GM23338 (cell line): ENCODE measurements at regions not wholly inside any gene's neighbourhood (a gene's known extent, or its start where the extent isn't known, plus 50 kb on each side); places are given as distances from the start of the nearest gene placed in this dataset.

Source experiments
- EZH2phosphoT487 ChIP-seq: fragments of 200-600 bp; sonication (generic); IDR thresholded peaks from one replicate; pipeline ENCODE4 v1.8.1; 2018; ENCODE audit warnings: antibody characterized with exemption; ENCODE audit not compliant: unreplicated experiment
- POLR2AphosphoS5 ChIP-seq: IDR thresholded peaks from 2 replicates; pipeline ENCODE4 v1.6.1; 2016; ENCODE audit warnings: antibody characterized with exemption, low read depth
- ZNF331 ChIP-seq: fragments of 250-450 bp; sonication (Bioruptor Pico); IDR thresholded peaks from 2 replicates; pipeline ENCODE4 v1.5.0; 2020; ENCODE audit warnings: low read depth, mild to moderate bottlenecking, moderate library complexity
- TF ChIP-seq, protein P1 (sequence below), 2 experiments: fragments of 200-600 bp in 1 of 2; sonication (generic) in 1 of 2; conservative IDR thresholded peaks; 2 replicates each; pipeline versions ENCODE4 v1.5.1 to v1.6.1; 2016 to 2017; ENCODE audit warnings: antibody characterized with exemption in 2 of 2, low read depth in 2 of 2, mild to moderate bottlenecking in 2 of 2, moderate library complexity in 1 of 2
- TF ChIP-seq, protein P2 (sequence below): IDR thresholded peaks from 2 replicates; pipeline ENCODE4 v1.6.1; 2016; ENCODE audit warnings: antibody characterized with exemption

DNA sequence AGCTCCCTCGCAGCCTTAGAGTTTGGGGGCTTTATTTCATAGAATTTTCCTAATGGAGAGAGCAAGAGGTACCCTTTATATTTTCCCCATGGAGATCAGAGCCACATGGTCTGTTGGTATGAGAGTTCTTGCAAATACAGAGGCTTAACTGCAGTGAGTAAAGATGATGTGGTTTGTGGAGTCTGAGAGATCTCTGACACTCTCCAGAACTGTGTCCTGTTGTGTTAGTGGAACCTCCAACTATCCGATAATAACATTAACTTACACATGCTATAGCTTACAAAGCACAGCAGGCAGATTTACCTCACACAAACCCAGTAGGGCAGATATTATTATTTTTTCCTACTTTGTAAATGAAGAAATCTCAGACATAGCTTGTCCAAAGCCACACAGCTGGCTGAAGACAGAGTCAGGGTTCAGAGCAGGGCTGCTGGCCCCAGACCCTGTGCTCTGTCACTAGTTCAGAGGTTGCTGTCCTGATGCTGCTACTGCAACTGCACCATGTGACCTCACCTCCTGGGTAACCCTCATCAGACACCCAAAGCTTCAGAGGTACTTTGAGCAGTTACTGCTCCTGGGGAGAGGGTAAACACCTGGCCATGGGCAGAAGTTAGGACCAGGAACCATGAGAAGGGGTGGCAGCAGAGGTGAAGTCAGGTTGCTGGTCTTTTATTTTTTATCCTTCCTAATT, 384.8 kb upstream of the PROX1 start:
- TF ChIP-seq ZNF331 = no peak
- no peak for TF ChIP-seq POLR2AphosphoS5
- TF ChIP-seq, protein P1, sequence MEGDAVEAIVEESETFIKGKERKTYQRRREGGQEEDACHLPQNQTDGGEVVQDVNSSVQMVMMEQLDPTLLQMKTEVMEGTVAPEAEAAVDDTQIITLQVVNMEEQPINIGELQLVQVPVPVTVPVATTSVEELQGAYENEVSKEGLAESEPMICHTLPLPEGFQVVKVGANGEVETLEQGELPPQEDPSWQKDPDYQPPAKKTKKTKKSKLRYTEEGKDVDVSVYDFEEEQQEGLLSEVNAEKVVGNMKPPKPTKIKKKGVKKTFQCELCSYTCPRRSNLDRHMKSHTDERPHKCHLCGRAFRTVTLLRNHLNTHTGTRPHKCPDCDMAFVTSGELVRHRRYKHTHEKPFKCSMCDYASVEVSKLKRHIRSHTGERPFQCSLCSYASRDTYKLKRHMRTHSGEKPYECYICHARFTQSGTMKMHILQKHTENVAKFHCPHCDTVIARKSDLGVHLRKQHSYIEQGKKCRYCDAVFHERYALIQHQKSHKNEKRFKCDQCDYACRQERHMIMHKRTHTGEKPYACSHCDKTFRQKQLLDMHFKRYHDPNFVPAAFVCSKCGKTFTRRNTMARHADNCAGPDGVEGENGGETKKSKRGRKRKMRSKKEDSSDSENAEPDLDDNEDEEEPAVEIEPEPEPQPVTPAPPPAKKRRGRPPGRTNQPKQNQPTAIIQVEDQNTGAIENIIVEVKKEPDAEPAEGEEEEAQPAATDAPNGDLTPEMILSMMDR (conservative IDR thresholded peaks at IDR 0.05; ENCODE audit: low read depth in 2 of 2) = no peak
- TF ChIP-seq, protein P2, sequence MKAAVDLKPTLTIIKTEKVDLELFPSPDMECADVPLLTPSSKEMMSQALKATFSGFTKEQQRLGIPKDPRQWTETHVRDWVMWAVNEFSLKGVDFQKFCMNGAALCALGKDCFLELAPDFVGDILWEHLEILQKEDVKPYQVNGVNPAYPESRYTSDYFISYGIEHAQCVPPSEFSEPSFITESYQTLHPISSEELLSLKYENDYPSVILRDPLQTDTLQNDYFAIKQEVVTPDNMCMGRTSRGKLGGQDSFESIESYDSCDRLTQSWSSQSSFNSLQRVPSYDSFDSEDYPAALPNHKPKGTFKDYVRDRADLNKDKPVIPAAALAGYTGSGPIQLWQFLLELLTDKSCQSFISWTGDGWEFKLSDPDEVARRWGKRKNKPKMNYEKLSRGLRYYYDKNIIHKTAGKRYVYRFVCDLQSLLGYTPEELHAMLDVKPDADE = no peak
- TF ChIP-seq EZH2phosphoT487 = no peak
